Left lung (tissue), 4 donors: ENCODE measurements at regions not wholly inside any gene's neighbourhood (a gene's known extent, or its start where the extent isn't known, plus 50 kb on each side); places are given as distances from the start of the nearest gene placed in this dataset.

ENCODE experiments used
- ATAC-seq: fragments of 200-7000 bp; cut with Tn5 transposase; one replicate; pipeline ENCODE4 v1.9.1; 2020; ENCODE audit warnings: moderate library complexity
- DNase-seq, 4 donors: peaks; one replicate each; pipeline ENCODE4 v3.0.0-alpha.2; 2013 to 2020
- H3K27ac ChIP-seq, 2 donors: fragments of 200-600 bp; sonication (generic) in 1 of 2; one replicate each; pipeline versions ENCODE4 v1.5.0 to v1.8.0; 2020 to 2021
- H3K27me3 ChIP-seq, 2 donors: fragments of 200-600 bp; sonication (generic) in 1 of 2; one replicate each; pipeline versions ENCODE4 v1.5.0 to v1.8.0; 2020 to 2021
- H3K36me3 ChIP-seq, 2 donors: fragments of 200-600 bp; sonication (generic) in 1 of 2; one replicate each; pipeline versions ENCODE4 v1.5.0 to v1.8.0; 2020 to 2021
- H3K4me1 ChIP-seq, 2 donors: fragments of 200-600 bp; one replicate each; pipeline ENCODE4 v1.8.0; 2021
- H3K4me3 ChIP-seq, 2 donors: fragments of 200-600 bp; sonication (generic) in 1 of 2; one replicate each; pipeline versions ENCODE4 v1.5.0 to v1.8.0; 2020 to 2021; ENCODE audit warnings: mild to moderate bottlenecking in 1 of 2
- H3K9me3 ChIP-seq, 2 donors: fragments of 200-600 bp; sonication (generic) in 1 of 2; one replicate each; pipeline versions ENCODE4 v1.5.0 to v1.8.0; 2020 to 2021
- CTCF ChIP-seq, 2 donors: fragments of 200-600 bp; sonication (generic) in 1 of 2; IDR thresholded peaks; one replicate each; pipeline versions ENCODE4 v1.5.0 to v1.8.0; 2021; ENCODE audit warnings: antibody characterized with exemption in 2 of 2
- intact Hi-C, 2 donors: fragments of 100-400 bp; cut with DNase I; formaldehyde crosslinking; loops; one replicate each; pipeline versions ENCODE4 v1.11.2 to v1.14.2; 2022
- donor health status: DM: no; HTN: yes; CAD: no.
- donor health status: DM: no; HTN: no; CAD: no.

- H3K27ac ChIP-seq, result no peak overlapping the region
- no peaks in the 10 kb centered on the region for H3K27me3 ChIP-seq
- no peak overlapping the region for H3K4me3 ChIP-seq
- DNase-seq (no peak), ATAC-seq (no peak)
- H3K9me3 ChIP-seq, result no peaks in the 10 kb centered on the region
- H3K36me3 ChIP-seq, result no peaks in the 10 kb centered on the region
- intact Hi-C loops, result no loop called here
- H3K4me1 ChIP-seq, result no peaks in the 10 kb centered on the region
- no peak for TF ChIP-seq CTCF (IDR thresholded peaks at IDR 0.05)
These were observed 858.8 kb upstream of the FRG1 start for GRCh38 chr4:189081826-189082225.

- Histone ChIP-seq H3K27me3 (no peaks in the 10 kb centered on the region), H3K4me3 (no peak overlapping the region), H3K27ac (no peak overlapping the region), H3K4me1 (no peaks in the 10 kb centered on the region), H3K36me3 (no peaks in the 10 kb centered on the region), H3K9me3 (no peaks in the 10 kb centered on the region)
- intact Hi-C loops, result no loop called here
- DNase-seq (no peak), ATAC-seq (no peak)
- no peak for TF ChIP-seq CTCF (IDR thresholded peaks at IDR 0.05)
These were observed 856.9 kb upstream of the FRG1 start for GRCh38 chr4:189083769-189084168.

GRCh38 chr4:189084671-189085070 lies 856.0 kb upstream of the FRG1 start:
- H3K9me3 ChIP-seq, result no peaks in the 10 kb centered on the region

GRCh38 chr4:189087971-189088370 lies 852.7 kb upstream of the FRG1 start:
- Histone ChIP-seq H3K9me3 (no peaks in the 10 kb centered on the region), H3K4me3 (no peak overlapping the region), H3K27me3 (no peaks in the 10 kb centered on the region), H3K36me3 (no peaks in the 10 kb centered on the region), H3K4me1 (no peaks in the 10 kb centered on the region), H3K27ac (no peak overlapping the region)
- intact Hi-C loops, result no loop called here
- TF ChIP-seq CTCF (IDR thresholded peaks at IDR 0.05), result no peak
- DNase-seq, result no peak
- ATAC-seq, result no peak

More at GRCh38 chr4:189084671-189085070, 856.0 kb upstream of the FRG1 start:
- H3K4me1 ChIP-seq, result no peaks in the 10 kb centered on the region
- no peak overlapping the region for H3K27ac ChIP-seq
- ATAC-seq, result no peak
- no peak for DNase-seq
- no peaks in the 10 kb centered on the region for H3K36me3 ChIP-seq
- no peaks in the 10 kb centered on the region for H3K27me3 ChIP-seq
- TF ChIP-seq CTCF (IDR thresholded peaks at IDR 0.05), result no peak
- H3K4me3 ChIP-seq, result no peak overlapping the region
- intact Hi-C loops, result no loop called here

GRCh38 chr4:189088780-189089179 lies 851.9 kb upstream of the FRG1 start:
- no peaks in the 10 kb centered on the region for H3K36me3 ChIP-seq
- no peak overlapping the region for H3K4me3 ChIP-seq
- TF ChIP-seq CTCF (IDR thresholded peaks at IDR 0.05), result no peak
- H3K27me3 ChIP-seq, result no peaks in the 10 kb centered on the region
- no peak overlapping the region for H3K27ac ChIP-seq
- no peaks in the 10 kb centered on the region for H3K9me3 ChIP-seq
- DNase-seq (peak in 1 of 4 donors; percentile 55), ATAC-seq (no peak)
- intact Hi-C loops, result no loop called here
- no peaks in the 10 kb centered on the region for H3K4me1 ChIP-seq
